DND-41 (cell line): ENCODE measurements at regions not wholly inside any gene's neighbourhood (a gene's known extent, or its start where the extent isn't known, plus 50 kb on each side); places are given as distances from the start of the nearest gene placed in this dataset.

Source experiments
- EZH2 ChIP-seq: IDR thresholded peaks from 3 replicates; pipeline ENCODE4 v1.6.1; 2012; ENCODE audit warnings: borderline replicate concordance, low read depth, mild to moderate bottlenecking, moderate library complexity, low read length, inconsistent platforms; ENCODE audit not compliant: severe bottlenecking
- TF ChIP-seq, protein P1 (sequence below): IDR thresholded peaks from 2 replicates; pipeline ENCODE4 v1.5.1; 2012; ENCODE audit warnings: borderline replicate concordance, low read length, moderate library complexity, mild to moderate bottlenecking; ENCODE audit not compliant: poor library complexity, severe bottlenecking; ENCODE audit errors: extremely low read depth

DNA sequence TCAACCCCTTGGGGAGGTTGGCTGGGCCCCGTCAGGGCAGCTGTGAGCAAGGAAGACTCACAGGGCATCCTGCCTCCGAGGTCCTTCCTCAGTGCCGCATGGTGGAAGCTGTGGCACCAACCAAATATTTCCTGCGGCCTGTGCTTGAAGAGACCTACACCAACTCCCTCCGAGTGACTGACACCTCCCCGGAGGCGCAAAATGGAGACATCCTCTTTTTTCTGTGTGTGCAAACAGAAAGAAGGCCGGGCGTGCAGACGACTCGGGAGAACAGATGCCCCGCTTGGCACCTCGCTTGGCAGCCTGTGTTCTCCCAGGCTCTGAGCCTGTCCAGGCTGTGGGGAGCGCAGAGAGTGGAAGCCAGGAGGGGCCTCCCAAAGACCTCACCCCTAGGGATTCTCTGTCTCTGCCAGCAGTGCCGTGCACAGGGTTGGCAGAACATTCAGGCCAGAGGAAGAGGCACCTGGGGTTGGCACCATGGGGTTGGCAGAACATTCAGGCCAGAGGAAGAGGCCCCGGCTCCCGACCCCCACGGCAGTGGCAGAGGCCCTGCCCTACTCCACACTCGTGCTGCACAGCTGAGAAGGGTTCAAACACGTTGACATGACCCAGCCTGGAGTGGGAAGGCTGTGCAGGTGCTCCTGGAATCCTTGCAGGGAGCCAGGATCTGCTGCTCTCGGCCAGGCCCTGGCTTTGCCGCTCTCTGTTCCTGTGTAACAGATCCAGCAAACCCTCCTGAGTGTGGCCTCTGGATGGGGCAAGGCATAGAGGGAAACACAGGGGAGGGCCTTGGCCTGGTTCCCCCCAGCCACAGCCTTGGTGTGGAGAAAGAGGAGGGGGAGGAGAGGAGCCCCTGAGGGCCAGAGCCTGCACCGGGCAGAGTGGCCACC, 805.5 kb downstream of the BRD1 start:
- TF ChIP-seq, protein P1, sequence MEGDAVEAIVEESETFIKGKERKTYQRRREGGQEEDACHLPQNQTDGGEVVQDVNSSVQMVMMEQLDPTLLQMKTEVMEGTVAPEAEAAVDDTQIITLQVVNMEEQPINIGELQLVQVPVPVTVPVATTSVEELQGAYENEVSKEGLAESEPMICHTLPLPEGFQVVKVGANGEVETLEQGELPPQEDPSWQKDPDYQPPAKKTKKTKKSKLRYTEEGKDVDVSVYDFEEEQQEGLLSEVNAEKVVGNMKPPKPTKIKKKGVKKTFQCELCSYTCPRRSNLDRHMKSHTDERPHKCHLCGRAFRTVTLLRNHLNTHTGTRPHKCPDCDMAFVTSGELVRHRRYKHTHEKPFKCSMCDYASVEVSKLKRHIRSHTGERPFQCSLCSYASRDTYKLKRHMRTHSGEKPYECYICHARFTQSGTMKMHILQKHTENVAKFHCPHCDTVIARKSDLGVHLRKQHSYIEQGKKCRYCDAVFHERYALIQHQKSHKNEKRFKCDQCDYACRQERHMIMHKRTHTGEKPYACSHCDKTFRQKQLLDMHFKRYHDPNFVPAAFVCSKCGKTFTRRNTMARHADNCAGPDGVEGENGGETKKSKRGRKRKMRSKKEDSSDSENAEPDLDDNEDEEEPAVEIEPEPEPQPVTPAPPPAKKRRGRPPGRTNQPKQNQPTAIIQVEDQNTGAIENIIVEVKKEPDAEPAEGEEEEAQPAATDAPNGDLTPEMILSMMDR, result no peak
- TF ChIP-seq EZH2, result no peak
